MM.1S (cell line): ENCODE measurements at regions not wholly inside any gene's neighbourhood (a gene's known extent, or its start where the extent isn't known, plus 50 kb on each side); places are given as distances from the start of the nearest gene placed in this dataset.

Experiments
- EZH2 ChIP-seq: fragments of 300-600 bp; sonication (generic); optimal IDR thresholded peaks from 2 replicates; pipeline ENCODE3; 2017; ENCODE audit warnings: low read depth, mild to moderate bottlenecking, antibody characterized with exemption, low read length, mixed read lengths
- EZH2phosphoT487 ChIP-seq: fragments of 300-600 bp; sonication (generic); IDR thresholded peaks from 2 replicates; pipeline ENCODE4 v1.6.1; 2018; ENCODE audit warnings: antibody characterized with exemption, low read length
- TF ChIP-seq, protein P1 (sequence below): fragments of 300-600 bp; sonication (generic); IDR thresholded peaks from 2 replicates; pipeline ENCODE4 v1.5.1; 2016; ENCODE audit warnings: antibody characterized with exemption, low read length, mixed read lengths

DNA sequence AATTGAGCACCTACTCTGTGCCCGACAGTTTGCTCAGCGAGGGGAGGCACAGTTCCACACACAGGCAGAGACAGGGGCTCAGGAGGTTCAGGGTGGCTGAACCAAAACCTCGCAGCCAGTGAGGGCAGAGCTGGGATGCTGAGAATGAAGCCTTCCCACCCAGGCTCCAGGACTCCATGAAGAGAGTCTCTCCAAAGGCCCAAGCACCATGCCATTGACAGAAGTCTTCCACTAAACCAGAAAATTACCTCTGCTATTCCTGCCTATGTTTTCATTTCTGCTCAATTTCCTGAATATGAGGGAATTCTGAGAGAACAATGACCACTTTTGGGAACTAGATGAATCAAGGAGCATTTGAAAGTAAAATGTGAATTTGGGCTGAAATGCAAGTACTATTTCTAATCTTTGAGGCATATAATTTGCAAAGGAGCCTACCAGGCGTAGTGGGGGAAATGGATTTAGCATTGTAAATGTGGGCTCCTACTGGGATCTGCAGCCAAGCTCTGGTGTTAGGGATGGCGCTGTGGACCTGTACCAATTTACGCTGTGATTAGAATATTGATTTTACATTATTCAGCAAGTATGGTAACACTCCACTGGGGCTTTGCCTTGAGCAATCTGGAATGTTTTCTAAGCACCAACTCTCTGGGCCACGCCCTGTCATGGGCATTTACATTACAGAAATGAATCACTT, 91.9 kb downstream of the DRD1 start:
- TF ChIP-seq, protein P1, sequence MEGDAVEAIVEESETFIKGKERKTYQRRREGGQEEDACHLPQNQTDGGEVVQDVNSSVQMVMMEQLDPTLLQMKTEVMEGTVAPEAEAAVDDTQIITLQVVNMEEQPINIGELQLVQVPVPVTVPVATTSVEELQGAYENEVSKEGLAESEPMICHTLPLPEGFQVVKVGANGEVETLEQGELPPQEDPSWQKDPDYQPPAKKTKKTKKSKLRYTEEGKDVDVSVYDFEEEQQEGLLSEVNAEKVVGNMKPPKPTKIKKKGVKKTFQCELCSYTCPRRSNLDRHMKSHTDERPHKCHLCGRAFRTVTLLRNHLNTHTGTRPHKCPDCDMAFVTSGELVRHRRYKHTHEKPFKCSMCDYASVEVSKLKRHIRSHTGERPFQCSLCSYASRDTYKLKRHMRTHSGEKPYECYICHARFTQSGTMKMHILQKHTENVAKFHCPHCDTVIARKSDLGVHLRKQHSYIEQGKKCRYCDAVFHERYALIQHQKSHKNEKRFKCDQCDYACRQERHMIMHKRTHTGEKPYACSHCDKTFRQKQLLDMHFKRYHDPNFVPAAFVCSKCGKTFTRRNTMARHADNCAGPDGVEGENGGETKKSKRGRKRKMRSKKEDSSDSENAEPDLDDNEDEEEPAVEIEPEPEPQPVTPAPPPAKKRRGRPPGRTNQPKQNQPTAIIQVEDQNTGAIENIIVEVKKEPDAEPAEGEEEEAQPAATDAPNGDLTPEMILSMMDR: no peak
- TF ChIP-seq EZH2: no peak
- TF ChIP-seq EZH2phosphoT487: no peak
